GM21723 (cell line): ENCODE measurements at regions not wholly inside any gene's neighbourhood (a gene's known extent, or its start where the extent isn't known, plus 50 kb on each side); places are given as distances from the start of the nearest gene placed in this dataset.

ENCODE experiments used
- ATAC-seq: cut with Tn5 transposase; IDR thresholded peaks from one replicate; pipeline ENCODE4 v1.9.1; 2021; ENCODE audit warnings: mild to moderate bottlenecking, moderate library complexity; ENCODE audit not compliant: unreplicated experiment

DNA sequence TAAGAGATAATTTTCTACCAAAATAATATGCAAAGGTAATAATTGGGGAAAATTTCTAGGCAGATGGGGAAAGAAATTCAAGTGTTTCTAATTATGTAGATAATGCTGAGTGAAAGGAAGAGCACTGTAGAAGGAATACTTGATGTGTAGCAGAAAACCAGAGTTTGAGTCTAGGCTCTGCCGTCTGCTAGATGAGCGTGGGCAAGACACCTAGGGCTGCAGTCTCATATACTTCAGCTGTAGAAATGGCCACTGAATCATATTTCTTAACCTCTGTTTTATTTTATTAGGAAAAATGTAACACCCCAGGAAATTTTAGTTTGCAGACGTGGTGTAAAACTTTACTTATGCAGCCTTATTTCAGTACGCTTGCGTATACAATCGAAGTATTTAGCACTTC, 59.8 kb upstream of the SLC38A2 start:
- ATAC-seq: no peak

DNA sequence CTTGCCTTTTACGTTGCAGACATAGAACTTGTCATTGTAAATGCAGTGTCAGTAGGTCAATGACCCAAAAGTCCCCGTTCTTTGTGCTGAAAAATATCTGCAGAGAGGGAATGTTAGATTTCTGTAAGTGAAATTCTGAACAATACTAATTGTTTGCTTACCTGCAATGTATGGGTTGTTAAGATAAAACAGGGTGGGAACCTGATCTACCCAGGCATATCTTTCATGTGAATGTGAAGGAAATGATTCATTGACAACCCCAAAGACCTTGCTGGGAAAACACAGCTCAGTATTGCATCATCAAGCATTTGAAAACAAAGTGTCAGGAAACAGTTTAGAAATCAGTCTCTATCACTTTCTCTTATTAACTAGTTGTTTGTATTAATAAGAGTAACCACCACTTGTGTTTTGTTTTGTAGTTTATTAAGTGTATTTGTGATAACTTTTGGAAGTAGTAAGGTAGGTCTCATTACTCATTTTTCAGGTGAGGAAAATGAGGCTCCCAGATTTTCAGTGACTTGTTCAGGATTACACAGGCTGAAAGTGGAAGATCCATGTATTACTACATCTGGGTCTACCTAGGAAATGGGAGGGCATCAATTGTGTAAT, 57.9 kb upstream of the SLC38A2 start:
- ATAC-seq: peak; percentile 60
